Body of pancreas (tissue), 4 donors: ENCODE measurements at regions not wholly inside any gene's neighbourhood (a gene's known extent, or its start where the extent isn't known, plus 50 kb on each side); places are given as distances from the start of the nearest gene placed in this dataset.

Source experiments
- ATAC-seq: fragments of 150-250 bp; one replicate; pipeline ENCODE4 v1.9.1; 2016
- DNase-seq, 4 donors: peaks; one replicate each; pipeline ENCODE4 v3.0.0-alpha.2; 2019
- H3K27ac ChIP-seq, 4 donors: fragments of 200-600 bp; sonication (generic); 1 replicate in 3 of 4; 2 replicates in 1 of 4; pipeline versions ENCODE4 v1.5.1 to v1.6.1; 2016 to 2019; ENCODE audit warnings: mild to moderate bottlenecking in 1 of 4, mixed read lengths in 1 of 4, moderate library complexity in 1 of 4
- H3K27me3 ChIP-seq, 2 donors: fragments of 200-600 bp; sonication (generic); one replicate each; pipeline ENCODE4 v1.6.0; 2016; ENCODE audit warnings: mild to moderate bottlenecking in 1 of 2
- H3K36me3 ChIP-seq, 2 donors: fragments of 200-600 bp; sonication (generic); replicated peaks in 1 of 2; 2 replicates each; pipeline ENCODE4 v1.5.1; 2016; ENCODE audit warnings: low read depth in 2 of 2; ENCODE audit not compliant: insufficient read depth in 1 of 2
- H3K4me1 ChIP-seq: fragments of 200-600 bp; sonication (generic); one replicate; pipeline ENCODE4 v1.6.0; 2016
- H3K4me3 ChIP-seq, 2 donors: fragments of 200-600 bp; sonication (generic); 1 replicate in 1 of 2; 2 replicates in 1 of 2; pipeline ENCODE4 v1.5.1; 2016 to 2019
- H3K9me3 ChIP-seq, 3 donors: fragments of 200-600 bp; sonication (generic); 1 replicate in 2 of 3; 2 replicates in 1 of 3; pipeline ENCODE4 v1.5.1; 2016
- CTCF ChIP-seq, 7 experiments: fragments of 450-650 bp in 4 of 7; fragments of 200-600 bp in 3 of 7; sonication (generic) in 3 of 7; IDR thresholded peaks; one replicate each; pipeline ENCODE4 v1.5.1; 2016 to 2019; ENCODE audit warnings: antibody characterized with exemption in 7 of 7
- POLR2A ChIP-seq, 3 donors: fragments of 450-650 bp; IDR thresholded peaks; one replicate each; pipeline ENCODE4 v1.6.1; 2016; ENCODE audit warnings: antibody characterized with exemption in 3 of 3, mild to moderate bottlenecking in 2 of 3
- WGBS, 2 donors: methylation state at CpG; one replicate each; pipeline ENCODE4 v1.1.5; 2017; 5-methylcytosine and 5-hydroxymethylcytosine counted together
- intact Hi-C: fragments of 100-400 bp; cut with DNase I; formaldehyde crosslinking; loops from one replicate; pipeline ENCODE4 v1.15.1; 2023

GRCh38 chr7:131111792-131112191 lies 215.9 kb upstream of the MKLN1 start:
- intact Hi-C loops: no loop called here
- Histone ChIP-seq H3K27ac (peak overlapping the region in 1 of 4 donors; percentile 99), H3K4me3 (no peak overlapping the region)

GRCh38 chr7:131112431-131112830 lies 215.2 kb upstream of the MKLN1 start:
- Histone ChIP-seq H3K4me1 (peaks cover 22% of the 10 kb centered on the region), H3K4me3 (no peak overlapping the region), H3K9me3 (no peaks in the 10 kb centered on the region), H3K27ac (no peak overlapping the region), H3K27me3 (no peaks in the 10 kb centered on the region), H3K36me3 (no peaks in the 10 kb centered on the region)
- ATAC-seq (no peak), DNase-seq (no peak)
- 86 to 87% methylated on average over 1 of the region's 1 CpG for WGBS, 2 donors
- intact Hi-C loops: no loop called here
- TF ChIP-seq POLR2A (IDR thresholded peaks at IDR 0.05) (no peak), CTCF (IDR thresholded peaks at IDR 0.05) (no peak)

More at GRCh38 chr7:131111792-131112191, 215.9 kb upstream of the MKLN1 start:
- ATAC-seq: no peak
- no peaks in the 10 kb centered on the region for H3K27me3 ChIP-seq
- DNase-seq: no peak
- no peaks in the 10 kb centered on the region for H3K36me3 ChIP-seq
- H3K4me1 ChIP-seq: peaks cover 22% of the 10 kb centered on the region
- TF ChIP-seq CTCF (IDR thresholded peaks at IDR 0.05) (no peak), POLR2A (IDR thresholded peaks at IDR 0.05) (no peak)
- H3K9me3 ChIP-seq: no peaks in the 10 kb centered on the region
- 44 to 61% methylated on average over 3 of the region's 3 CpGs for whole genome bisulfite sequencing, 2 donors

GRCh38 chr7:131115340-131115739 lies 212.3 kb upstream of the MKLN1 start:
- no peak for DNase-seq

GRCh38 chr7:131117439-131117838 lies 210.2 kb upstream of the MKLN1 start:
- Histone ChIP-seq H3K9me3 (no peaks in the 10 kb centered on the region), H3K36me3 (no peaks in the 10 kb centered on the region), H3K27me3 (no peaks in the 10 kb centered on the region), H3K4me3 (no peak overlapping the region), H3K4me1 (no peaks in the 10 kb centered on the region), H3K27ac (no peak overlapping the region)
- DNase-seq: no peak
- intact Hi-C loops: no loop called here
- WGBS, 2 donors: 73 to 75% methylated on average over 1 of the region's 1 CpG
- TF ChIP-seq POLR2A (IDR thresholded peaks at IDR 0.05): no peak
- no peak for TF ChIP-seq CTCF (IDR thresholded peaks at IDR 0.05)
- no peak for ATAC-seq

More at GRCh38 chr7:131115340-131115739, 212.3 kb upstream of the MKLN1 start:
- 72 to 81% methylated on average over 5 of the region's 5 CpGs for WGBS, 2 donors
- H3K27ac ChIP-seq: no peak overlapping the region
- TF ChIP-seq CTCF (IDR thresholded peaks at IDR 0.05) (no peak), POLR2A (IDR thresholded peaks at IDR 0.05) (no peak)
- ATAC-seq: no peak
- intact Hi-C loops: no loop called here
- H3K27me3 ChIP-seq: no peaks in the 10 kb centered on the region
- no peaks in the 10 kb centered on the region for H3K9me3 ChIP-seq
- H3K4me3 ChIP-seq: no peak overlapping the region
- H3K4me1 ChIP-seq: peaks cover 7% of the 10 kb centered on the region
- no peaks in the 10 kb centered on the region for H3K36me3 ChIP-seq

GRCh38 chr7:131119381-131119780 lies 208.3 kb upstream of the MKLN1 start:
- Histone ChIP-seq H3K27ac (no peak overlapping the region), H3K9me3 (no peaks in the 10 kb centered on the region), H3K27me3 (no peaks in the 10 kb centered on the region), H3K36me3 (no peaks in the 10 kb centered on the region), H3K4me1 (no peaks in the 10 kb centered on the region), H3K4me3 (no peak overlapping the region)
- 86 to 100% methylated on average over 1 of the region's 1 CpG for WGBS, 2 donors
- DNase-seq (no peak), ATAC-seq (no peak)
- TF ChIP-seq CTCF (IDR thresholded peaks at IDR 0.05): no peak
- no peak for TF ChIP-seq POLR2A (IDR thresholded peaks at IDR 0.05)
- intact Hi-C loops: no loop called here
